ENCODE measurements at regions not wholly inside any gene's neighbourhood (a gene's known extent, or its start where the extent isn't known, plus 50 kb on each side); places are given as distances from the start of the nearest gene placed in this dataset.

GRCh38 chr3:30266524-30266923 is 339.9 kb upstream of the TGFBR2 start:
- 87 to 95% methylated on average over 2 of the region's 2 CpGs for WGBS, 2 donors
- H3K27ac ChIP-seq = peak overlapping the region in 3 of 4 donors; percentile 15 to 76 (median 71)
- H3K27me3 ChIP-seq = no peaks in the 10 kb centered on the region
- intact Hi-C loops (cut with DNase I) = loop anchor here (5.0 to 10.0 kb wide), 2 partner anchors 78 to 176 kb away; no protein-coding TSS in a partner anchor
- no peak for DNase-seq
- H3K36me3 ChIP-seq = no peaks in the 10 kb centered on the region
- H3K4me1 ChIP-seq = peaks cover 0 to 59% (median 25%) of the 10 kb centered on the region in 4 donors
- TF ChIP-seq POLR2AphosphoS5 (IDR thresholded peaks at IDR 0.05) = peak in 2 of 4 donors; percentile 64 to 69
- no peak for TF ChIP-seq CTCF (IDR thresholded peaks at IDR 0.05)
- peak in 1 of 4 donors; percentile 34 for TF ChIP-seq EP300 (IDR thresholded peaks at IDR 0.05)
- TF ChIP-seq POLR2A (IDR thresholded peaks at IDR 0.05) = no peak
- H3K9me3 ChIP-seq = no peaks in the 10 kb centered on the region
- no peak overlapping the region for H3K4me3 ChIP-seq

- Histone ChIP-seq H3K9me3 (no peaks in the 10 kb centered on the region), H3K4me1 (peaks cover 0 to 46% (median 14%) of the 10 kb centered on the region in 4 donors), H3K36me3 (no peaks in the 10 kb centered on the region), H3K27me3 (no peaks in the 10 kb centered on the region), H3K4me3 (no peak overlapping the region), H3K27ac (peak overlapping the region; percentile 31 to 76 (median 64))
- TF ChIP-seq EP300 (IDR thresholded peaks at IDR 0.05) (peak; percentile 38 to 90 (median 60)), POLR2AphosphoS5 (IDR thresholded peaks at IDR 0.05) (peak; percentile 71 to 85 (median 80)), POLR2A (IDR thresholded peaks at IDR 0.05) (no peak), CTCF (IDR thresholded peaks at IDR 0.05) (no peak)
- DNase-seq = no peak
- intact Hi-C loops (cut with DNase I) = loop anchor here (5.0 to 10.0 kb wide), 2 partner anchors 77 to 174 kb away; no protein-coding TSS in a partner anchor
- WGBS, 2 donors = 61 to 83% methylated on average over 4 of the region's 4 CpGs
These were observed 338.1 kb upstream of the TGFBR2 start for GRCh38 chr3:30268288-30268687.

- intact Hi-C loops (cut with DNase I) = loop anchor here (5.0 to 10.0 kb wide), 2 partner anchors 75 to 172 kb away; no protein-coding TSS in a partner anchor
- Histone ChIP-seq H3K27me3 (no peaks in the 10 kb centered on the region), H3K36me3 (no peaks in the 10 kb centered on the region), H3K4me3 (no peak overlapping the region), H3K4me1 (peaks cover 0 to 50% (median 15%) of the 10 kb centered on the region in 4 donors), H3K27ac (peak overlapping the region in 2 of 4 donors; percentile 71 to 76), H3K9me3 (no peaks in the 10 kb centered on the region)
- TF ChIP-seq EP300 (IDR thresholded peaks at IDR 0.05) = no peak
- TF ChIP-seq POLR2A (IDR thresholded peaks at IDR 0.05) = no peak
- 74 to 90% methylated on average over 10 of the region's 10 CpGs for WGBS, 2 donors
- no peak for DNase-seq
These were observed 336.5 kb upstream of the TGFBR2 start for GRCh38 chr3:30269751-30270445.

- no peak for DNase-seq
- intact Hi-C loops (cut with DNase I) = no loop called here
- H3K27me3 ChIP-seq = no peaks in the 10 kb centered on the region
- H3K9me3 ChIP-seq = no peaks in the 10 kb centered on the region
- no peak overlapping the region for H3K27ac ChIP-seq
- TF ChIP-seq POLR2AphosphoS5 (IDR thresholded peaks at IDR 0.05) (no peak), EP300 (IDR thresholded peaks at IDR 0.05) (no peak), CTCF (IDR thresholded peaks at IDR 0.05) (no peak), POLR2A (IDR thresholded peaks at IDR 0.05) (no peak)
- no peak overlapping the region for H3K4me3 ChIP-seq
- H3K36me3 ChIP-seq = no peaks in the 10 kb centered on the region
- WGBS, 2 donors = 65 to 66% methylated on average over 3 of the region's 3 CpGs
- H3K4me1 ChIP-seq = peaks cover 0 to 42% (median 13%) of the 10 kb centered on the region in 4 donors
These were observed 334.6 kb upstream of the TGFBR2 start for GRCh38 chr3:30271781-30272180.

- TF ChIP-seq POLR2A (IDR thresholded peaks at IDR 0.05) (no peak), POLR2AphosphoS5 (IDR thresholded peaks at IDR 0.05) (peak in 2 of 4 donors; percentile 25 to 41)
- intact Hi-C loops (cut with DNase I) = no loop called here
- H3K27ac ChIP-seq = no peak overlapping the region
- peaks cover 0 to 25% (median 8%) of the 10 kb centered on the region in 4 donors for H3K4me1 ChIP-seq
- 76 to 81% methylated on average over 2 of the region's 2 CpGs for WGBS, 2 donors
- no peaks in the 10 kb centered on the region for H3K36me3 ChIP-seq
- H3K4me3 ChIP-seq = no peak overlapping the region
- H3K9me3 ChIP-seq = no peaks in the 10 kb centered on the region
- DNase-seq = no peak
- no peaks in the 10 kb centered on the region for H3K27me3 ChIP-seq
These were observed 332.9 kb upstream of the TGFBR2 start for GRCh38 chr3:30273304-30274072.

Measured in sigmoid colon (tissue), 6 donors.